IMR-90 (cell line): ENCODE measurements at regions not wholly inside any gene's neighbourhood (a gene's known extent, or its start where the extent isn't known, plus 50 kb on each side); places are given as distances from the start of the nearest gene placed in this dataset.

ENCODE experiments used
- ATAC-seq: fragments of 200-7000 bp; cut with Tn5 transposase; 2 replicates; pipeline ENCODE4 v1.9.1; 2020; ENCODE audit warnings: low read depth, mild to moderate bottlenecking, moderate library complexity
- BruUV-seq: library from RNA; stranded (reverse); fragments of 400-500 nt; replicated peaks from 2 replicates; lab custom pipeline; 2021; lab: Mats Ljungman, UMichigan
- CTCF ChIA-PET: fragments of 300-600 bp; formaldehyde crosslinking; extraction: SDS; loops from one replicate; lab custom pipeline; 2021; ENCODE audit warnings: antibody characterized with exemption; lab: Yijun Ruan, JAX
- POLR2A ChIA-PET: fragments of 300-600 bp; sonication (Branson Sonifier 250); formaldehyde crosslinking; loops from one replicate; lab custom pipeline; 2022; ENCODE audit warnings: antibody characterized with exemption; ENCODE audit not compliant: unreplicated experiment; lab: Charles Lee
- DNase-seq: peaks from one replicate; pipeline ENCODE4 v3.0.0; 2013
- H2AFZ ChIP-seq: replicated peaks from 2 replicates; pipeline ENCODE3; 2013; ENCODE audit warnings: low read length, mild to moderate bottlenecking; ENCODE audit not compliant: poor library complexity
- H2AK5ac ChIP-seq: 2 replicates; pipeline ENCODE4 v1.6.1; 2013; ENCODE audit warnings: low read depth, low read length, inconsistent platforms
- H2AK9ac ChIP-seq: replicated peaks from 2 replicates; pipeline ENCODE3; 2013; ENCODE audit warnings: mild to moderate bottlenecking, low read depth, low read length, moderate library complexity; ENCODE audit not compliant: poor library complexity
- H2BK120ac ChIP-seq: 2 replicates; pipeline ENCODE4 v1.6.1; 2013; ENCODE audit warnings: low read depth, low read length, inconsistent platforms
- H2BK15ac ChIP-seq: 3 replicates; pipeline ENCODE4 v1.6.1; 2013; ENCODE audit warnings: low read depth, low read length, inconsistent platforms
- H2BK20ac ChIP-seq: 2 replicates; pipeline ENCODE4 v1.6.1; 2013; ENCODE audit warnings: low read depth, mild to moderate bottlenecking, inconsistent platforms, low read length, moderate library complexity
- H2BK5ac ChIP-seq: 2 replicates; pipeline ENCODE4 v1.6.1; 2013; ENCODE audit warnings: mild to moderate bottlenecking, low read depth, low read length, inconsistent platforms; ENCODE audit not compliant: poor library complexity, severe bottlenecking
- H3K14ac ChIP-seq: replicated peaks from 2 replicates; pipeline ENCODE4 v1.6.1; 2013; ENCODE audit warnings: low read depth, low read length, inconsistent platforms
- H3K18ac ChIP-seq: 2 replicates; pipeline ENCODE4 v1.6.1; 2013; ENCODE audit warnings: low read depth, low read length, control low read depth
- H3K23ac ChIP-seq: 2 replicates; pipeline ENCODE4 v1.6.1; 2013; ENCODE audit warnings: low read depth, low read length, inconsistent platforms
- H3K27ac ChIP-seq: 2 replicates; pipeline ENCODE4 v1.5.1; 2013; ENCODE audit warnings: mild to moderate bottlenecking, control low read depth, low read length; ENCODE audit not compliant: insufficient read depth
- H3K27me3 ChIP-seq: 2 replicates; pipeline ENCODE4 v1.6.1; 2013; ENCODE audit warnings: low read length; ENCODE audit not compliant: control insufficient read depth, insufficient read depth
- H3K36me3 ChIP-seq: 2 replicates; pipeline ENCODE4 v1.6.1; 2013; ENCODE audit warnings: low read length, mixed read lengths; ENCODE audit not compliant: control insufficient read depth, insufficient read depth
- H3K4ac ChIP-seq: 2 replicates; pipeline ENCODE4 v1.6.1; 2013; ENCODE audit warnings: low read depth, low read length, inconsistent platforms
- H3K4me1 ChIP-seq: 2 replicates; pipeline ENCODE4 v1.6.1; 2013; ENCODE audit warnings: low read length, mixed read lengths; ENCODE audit not compliant: control insufficient read depth, insufficient read depth
- H3K4me2 ChIP-seq: 2 replicates; pipeline ENCODE4 v1.6.1; 2013; ENCODE audit warnings: low read depth, mild to moderate bottlenecking, control low read depth, low read length, moderate library complexity
- H3K4me3 ChIP-seq: 2 replicates; pipeline ENCODE4 v1.5.1; 2013; ENCODE audit warnings: low read depth, mild to moderate bottlenecking, control low read depth, low read length, moderate library complexity; ENCODE audit not compliant: insufficient read depth
- H3K56ac ChIP-seq: 2 replicates; pipeline ENCODE4 v1.6.1; 2013; ENCODE audit warnings: low read length, inconsistent platforms; ENCODE audit not compliant: insufficient read depth; ENCODE audit errors: extremely low read depth
- H3K79me1 ChIP-seq, 2 experiments: 2 replicates each; pipeline ENCODE4 v1.6.1; 2013; ENCODE audit warnings: low read length in 2 of 2, inconsistent platforms in 1 of 2, low read depth in 1 of 2
- H3K9ac ChIP-seq: 2 replicates; pipeline ENCODE4 v1.6.1; 2013; ENCODE audit warnings: low read depth, low read length, control low read depth
- H3K9me1 ChIP-seq: 2 replicates; pipeline ENCODE4 v1.6.1; 2013; ENCODE audit warnings: low read length, inconsistent platforms; ENCODE audit not compliant: insufficient read depth
- H3K9me3 ChIP-seq: 2 replicates; pipeline ENCODE4 v1.6.1; 2013; ENCODE audit warnings: low read length; ENCODE audit not compliant: control insufficient read depth, insufficient read depth
- H4K20me1 ChIP-seq: 2 replicates; pipeline ENCODE4 v1.6.1; 2013; ENCODE audit warnings: low read length, inconsistent platforms; ENCODE audit not compliant: insufficient read depth
- H4K5ac ChIP-seq: 2 replicates; pipeline ENCODE4 v1.6.1; 2013; ENCODE audit warnings: mild to moderate bottlenecking, low read depth, low read length, control low read depth
- H4K8ac ChIP-seq, 2 experiments: 2 replicates each; pipeline ENCODE4 v1.6.1; 2013; ENCODE audit warnings: low read depth in 2 of 2, low read length in 2 of 2, control low read depth in 1 of 2, inconsistent platforms in 1 of 2
- H4K91ac ChIP-seq: 2 replicates; pipeline ENCODE4 v1.6.1; 2013; ENCODE audit warnings: low read depth, low read length, inconsistent platforms; ENCODE audit not compliant: insufficient read depth
- BHLHE40 ChIP-seq: fragments of 150-350 bp; IDR thresholded peaks from 2 replicates; pipeline ENCODE4 v1.6.1; 2016; ENCODE audit warnings: mild to moderate bottlenecking, low read depth, low read length
- CEBPB ChIP-seq: IDR thresholded peaks from 2 replicates; pipeline ENCODE4 v1.6.1; 2012; ENCODE audit warnings: low read depth, low read length, improper control_type of control experiment
- NFE2L2 ChIP-seq: fragments of 150-350 bp; IDR thresholded peaks from 2 replicates; pipeline ENCODE4 v1.6.1; 2016; ENCODE audit warnings: low read depth, mild to moderate bottlenecking, low read length
- USF2 ChIP-seq: fragments of 150-350 bp; IDR thresholded peaks from 2 replicates; pipeline ENCODE4 v1.6.1; 2017; ENCODE audit warnings: mild to moderate bottlenecking, antibody characterized with exemption, low read length, low read depth
- WGBS, 2 experiments: methylation state at CpG; one replicate each; pipeline versions ENCODE4 v1.1.5 to v1.1.7; 2013; ENCODE audit warnings: missing lambda C conversion rate in 2 of 2; ENCODE audit not compliant: insufficient read length in 1 of 2; ENCODE audit errors: extremely low coverage in 2 of 2; 5-methylcytosine and 5-hydroxymethylcytosine counted together
- dilution Hi-C: fragments of 300-500 bp; cut with HindIII; formaldehyde crosslinking; loops from one replicate; pipeline ENCODE4 v1.14.3; 2018; ENCODE audit warnings: low sequenced_read_pairs; ENCODE audit not compliant: unreplicated experiment
- in situ Hi-C: fragments of 300-500 bp; cut with MboI; formaldehyde crosslinking; loops from 3 replicates; pipeline ENCODE4 v1.14.3; 2019; ENCODE audit warnings: low sequenced_read_pairs, inconsistent platforms, mixed read lengths
- intact Hi-C: fragments of 100-400 bp; cut with micrococcal nuclease; formaldehyde crosslinking; loops from 2 replicates; pipeline ENCODE4 v1.10.0; 2022

DNA sequence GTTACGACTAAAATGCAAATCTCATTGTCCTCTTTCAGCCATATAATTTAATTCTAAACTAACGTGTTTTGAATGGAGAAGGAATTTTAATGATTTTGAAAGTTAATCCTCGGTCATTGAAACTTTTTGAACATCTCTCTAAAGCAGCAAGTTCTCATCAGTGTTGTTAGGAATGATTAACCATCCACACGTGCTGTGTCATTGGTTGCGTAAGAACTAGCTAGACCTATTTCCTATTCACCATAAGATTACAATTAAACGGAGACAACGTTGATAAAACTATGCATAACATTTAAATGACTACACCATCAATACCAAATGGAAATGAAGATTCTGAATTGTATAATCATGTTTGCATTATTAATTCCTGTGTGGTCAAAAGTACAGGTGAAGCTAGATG is 155.6 kb upstream of the IRS2 start:
- H3K27ac ChIP-seq: no peak overlapping the region
- H3K9me1 ChIP-seq: no peaks in the 10 kb centered on the region
- TF ChIP-seq BHLHE40: peak; percentile 87
- TF ChIP-seq CEBPB: peak; percentile 94
- no peak for TF ChIP-seq USF2
- peak; percentile 27; the same call in 1 of the 2 replicates for TF ChIP-seq NFE2L2
- ATAC-seq (no peak), DNase-seq (peak; percentile 48)
- no peak overlapping the region for H2BK20ac ChIP-seq
- no peaks in the 10 kb centered on the region for H4K20me1 ChIP-seq
- BruUV-seq: no TSS peak
- H3K4me1 ChIP-seq: peaks cover 6% of the 10 kb centered on the region
- H2AK9ac ChIP-seq: no peak overlapping the region
- H3K18ac ChIP-seq: no peak overlapping the region
- H3K4me2 ChIP-seq: no peak overlapping the region
- ChIA-PET CTCF (no interaction called here), POLR2A (no interaction called here)
- no peak overlapping the region for H3K14ac ChIP-seq
- no peak overlapping the region for H2AK5ac ChIP-seq
- peaks cover 2% of the 10 kb centered on the region; the same call in 1 of the 2 replicates for H3K9me3 ChIP-seq
- H2BK5ac ChIP-seq: no peak overlapping the region
- WGBS, 2 experiments: no CpG with 5 or more reads among the region's 7 CpGs
- in situ Hi-C loops (no loop called here), dilution Hi-C loops (no loop called here), intact Hi-C loops (no loop called here)
- no peak overlapping the region for H2BK15ac ChIP-seq
- H2BK120ac ChIP-seq: no peak overlapping the region
- no peak overlapping the region for H3K23ac ChIP-seq
- no peak overlapping the region for H3K4me3 ChIP-seq
- no peaks in the 10 kb centered on the region for H3K79me1 ChIP-seq
- no peaks in the 10 kb centered on the region for H3K27me3 ChIP-seq
- no peak overlapping the region for H4K91ac ChIP-seq
- no peak overlapping the region for H3K4ac ChIP-seq
- no peak overlapping the region for H3K9ac ChIP-seq
- no peak overlapping the region for H3K56ac ChIP-seq
- H4K8ac ChIP-seq: no peak overlapping the region
- no peak overlapping the region for H2AFZ ChIP-seq
- H3K36me3 ChIP-seq: no peaks in the 10 kb centered on the region
- no peak overlapping the region for H4K5ac ChIP-seq
